Activated CD8-positive, alpha-beta memory T cell treated with anti-CD3 and anti-CD28 coated beads, Interleukin-2, amount 50 U/mL, for 48 hours (primary cell): ENCODE measurements at regions not wholly inside any gene's neighbourhood (a gene's known extent, or its start where the extent isn't known, plus 50 kb on each side); places are given as distances from the start of the nearest gene placed in this dataset.

Experiments
- DNase-seq: peaks from one replicate; pipeline ENCODE4 v3.0.0-alpha.2; 2020

GRCh38 chr9:633461-633860, 208.0 kb upstream of the DMRT1 start:
- DNase-seq, result no peak

- no peak for DNase-seq
Observed at GRCh38 chr9:636931-637591, 204.4 kb upstream of the DMRT1 start.

- no peak for DNase-seq
Observed at GRCh38 chr9:638152-638551, 203.3 kb upstream of the DMRT1 start.

- DNase-seq, result no peak
Observed at GRCh38 chr9:642014-642413, 199.5 kb upstream of the DMRT1 start.

GRCh38 chr9:643966-644365, 197.5 kb upstream of the DMRT1 start:
- no peak for DNase-seq

- DNase-seq, result no peak
Observed at GRCh38 chr9:647522-647921, 194.0 kb upstream of the DMRT1 start.

- no peak for DNase-seq
Observed at GRCh38 chr9:649128-650074, 192.1 kb upstream of the DMRT1 start.

GRCh38 chr9:650362-650761, 191.1 kb upstream of the DMRT1 start:
- DNase-seq, result no peak

GRCh38 chr9:651371-651770, 190.1 kb upstream of the DMRT1 start:
- no peak for DNase-seq

GRCh38 chr9:652914-653313, 188.6 kb upstream of the DMRT1 start:
- no peak for DNase-seq

- DNase-seq, result no peak
Observed at GRCh38 chr9:653421-653820, 188.1 kb upstream of the DMRT1 start.

GRCh38 chr9:653856-654387, 187.6 kb upstream of the DMRT1 start:
- DNase-seq, result no peak

- no peak for DNase-seq
Observed at GRCh38 chr9:655875-656274, 185.6 kb upstream of the DMRT1 start.

- no peak for DNase-seq
Observed at GRCh38 chr9:656926-657568, 184.4 kb upstream of the DMRT1 start.

- no peak for DNase-seq
Observed at GRCh38 chr9:659286-659685, 182.2 kb upstream of the DMRT1 start.

- DNase-seq, result no peak
Observed at GRCh38 chr9:660227-660626, 181.3 kb upstream of the DMRT1 start.

- no peak for DNase-seq
Observed at GRCh38 chr9:663541-663940, 178.0 kb upstream of the DMRT1 start.

GRCh38 chr9:665296-665695, 176.2 kb upstream of the DMRT1 start:
- DNase-seq, result no peak

- DNase-seq, result no peak
Observed at GRCh38 chr9:671997-672396, 169.5 kb upstream of the DMRT1 start.

- no peak for DNase-seq
Observed at GRCh38 chr9:672851-673250, 168.6 kb upstream of the DMRT1 start.

- DNase-seq, result no peak
Observed at GRCh38 chr9:673264-673965, 168.1 kb upstream of the DMRT1 start.

- DNase-seq, result no peak
Observed at GRCh38 chr9:673966-674526, 167.5 kb upstream of the DMRT1 start.
